Bronchial epithelial cell (primary cell): ENCODE measurements at regions not wholly inside any gene's neighbourhood (a gene's known extent, or its start where the extent isn't known, plus 50 kb on each side); places are given as distances from the start of the nearest gene placed in this dataset.

Experiments
- DNase-seq: peaks from one replicate; pipeline ENCODE4 v3.0.0-alpha.2; 2010; ENCODE audit warnings: low read depth
- FAIRE-seq: peaks from 2 replicates; lab custom pipeline; 2011; peaks lifted over from hg19 to GRCh38; lab: Jason Lieb, UNC
- H3K27me3 ChIP-seq: 2 replicates; pipeline ENCODE4 v1.5.1; 2011; ENCODE audit warnings: low read length; ENCODE audit not compliant: control insufficient read depth, insufficient read depth
- H3K36me3 ChIP-seq: 2 replicates; pipeline ENCODE4 v1.5.1; 2011; ENCODE audit warnings: low read length; ENCODE audit not compliant: control insufficient read depth, insufficient read depth
- H3K4me3 ChIP-seq: 2 replicates; pipeline ENCODE4 v1.5.1; 2011; ENCODE audit warnings: mild to moderate bottlenecking, low read depth, low read length, control low read depth
- TF ChIP-seq, protein P1 (sequence below): IDR thresholded peaks from 2 replicates; pipeline ENCODE4 v1.5.1; 2011; ENCODE audit warnings: mild to moderate bottlenecking, moderate library complexity, low read length, control low read depth, inconsistent platforms; ENCODE audit not compliant: insufficient read depth, severe bottlenecking

GRCh38 chr2:153811516-153811915, 60.2 kb upstream of the GALNT13 start:
- Histone ChIP-seq H3K4me3 (no peak overlapping the region), H3K27me3 (no peaks in the 10 kb centered on the region), H3K36me3 (no peaks in the 10 kb centered on the region)
- TF ChIP-seq, protein P1, sequence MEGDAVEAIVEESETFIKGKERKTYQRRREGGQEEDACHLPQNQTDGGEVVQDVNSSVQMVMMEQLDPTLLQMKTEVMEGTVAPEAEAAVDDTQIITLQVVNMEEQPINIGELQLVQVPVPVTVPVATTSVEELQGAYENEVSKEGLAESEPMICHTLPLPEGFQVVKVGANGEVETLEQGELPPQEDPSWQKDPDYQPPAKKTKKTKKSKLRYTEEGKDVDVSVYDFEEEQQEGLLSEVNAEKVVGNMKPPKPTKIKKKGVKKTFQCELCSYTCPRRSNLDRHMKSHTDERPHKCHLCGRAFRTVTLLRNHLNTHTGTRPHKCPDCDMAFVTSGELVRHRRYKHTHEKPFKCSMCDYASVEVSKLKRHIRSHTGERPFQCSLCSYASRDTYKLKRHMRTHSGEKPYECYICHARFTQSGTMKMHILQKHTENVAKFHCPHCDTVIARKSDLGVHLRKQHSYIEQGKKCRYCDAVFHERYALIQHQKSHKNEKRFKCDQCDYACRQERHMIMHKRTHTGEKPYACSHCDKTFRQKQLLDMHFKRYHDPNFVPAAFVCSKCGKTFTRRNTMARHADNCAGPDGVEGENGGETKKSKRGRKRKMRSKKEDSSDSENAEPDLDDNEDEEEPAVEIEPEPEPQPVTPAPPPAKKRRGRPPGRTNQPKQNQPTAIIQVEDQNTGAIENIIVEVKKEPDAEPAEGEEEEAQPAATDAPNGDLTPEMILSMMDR: no peak
- FAIRE-seq (no peak), DNase-seq (peak; percentile 6)

GRCh38 chr2:153812632-153813031, 59.1 kb upstream of the GALNT13 start:
- FAIRE-seq (no peak), DNase-seq (no peak)
- Histone ChIP-seq H3K36me3 (no peaks in the 10 kb centered on the region), H3K4me3 (no peak overlapping the region), H3K27me3 (no peaks in the 10 kb centered on the region)
- TF ChIP-seq, protein P1: no peak

DNA sequence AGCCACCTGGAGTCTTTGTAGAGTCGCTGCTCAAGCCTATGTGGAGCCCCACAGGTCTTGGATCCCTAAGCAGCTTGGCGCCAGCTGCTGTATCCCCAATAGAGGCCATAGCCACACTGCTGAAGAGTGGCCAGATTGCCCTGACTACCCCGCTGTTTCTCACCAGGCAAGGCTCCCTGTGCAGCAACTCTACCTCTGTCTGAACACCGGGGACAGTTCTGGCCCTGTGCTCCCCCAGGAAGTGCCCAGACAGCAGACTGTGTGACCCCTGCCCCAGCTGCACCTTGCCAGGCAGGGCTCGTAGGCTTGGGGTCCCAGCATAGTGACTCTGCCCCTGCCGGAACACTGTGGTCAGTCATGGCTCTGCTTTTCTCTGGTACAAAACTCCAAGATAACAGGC, 53.5 kb upstream of the GALNT13 start:
- FAIRE-seq: no peak
- H3K36me3 ChIP-seq: no peaks in the 10 kb centered on the region
- TF ChIP-seq, protein P1: no peak

DNA sequence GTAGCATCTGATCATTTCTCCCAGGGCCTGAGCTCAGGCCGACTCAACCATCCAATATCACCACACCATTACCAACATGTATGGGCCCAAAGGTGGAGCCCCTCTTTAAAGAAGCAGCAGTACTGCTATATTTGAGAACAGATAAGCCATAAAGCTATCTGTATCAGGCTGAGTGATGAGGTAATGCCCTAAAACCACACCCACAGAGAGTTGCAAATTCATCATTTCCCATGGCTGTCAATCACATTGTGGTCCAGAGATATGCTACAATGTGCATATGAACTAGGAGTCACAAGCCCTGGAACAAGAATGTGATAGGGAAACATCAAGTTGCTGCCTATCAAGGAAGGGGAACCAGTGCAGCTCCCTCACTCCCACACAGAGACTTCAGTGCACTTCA, 52.6 kb upstream of the GALNT13 start:
- Histone ChIP-seq H3K36me3 (no peaks in the 10 kb centered on the region), H3K4me3 (no peak overlapping the region), H3K27me3 (no peaks in the 10 kb centered on the region)
- TF ChIP-seq, protein P1: no peak
- peak; percentile 10 for DNase-seq
- FAIRE-seq: no peak

More for the DNA sequence above, 53.5 kb upstream of the GALNT13 start:
- DNase-seq: no peak
- Histone ChIP-seq H3K4me3 (no peak overlapping the region), H3K27me3 (no peaks in the 10 kb centered on the region)

- DNase-seq (no peak), FAIRE-seq (no peak)
- TF ChIP-seq, protein P1: no peak
- H3K4me3 ChIP-seq: no peak overlapping the region
- H3K36me3 ChIP-seq: no peaks in the 10 kb centered on the region
- no peaks in the 10 kb centered on the region for H3K27me3 ChIP-seq
Measured at GRCh38 chr2:153819501-153819900, 52.2 kb upstream of the GALNT13 start.
